ENCODE measurements at regions not wholly inside any gene's neighbourhood (a gene's known extent, or its start where the extent isn't known, plus 50 kb on each side); places are given as distances from the start of the nearest gene placed in this dataset.

DNA sequence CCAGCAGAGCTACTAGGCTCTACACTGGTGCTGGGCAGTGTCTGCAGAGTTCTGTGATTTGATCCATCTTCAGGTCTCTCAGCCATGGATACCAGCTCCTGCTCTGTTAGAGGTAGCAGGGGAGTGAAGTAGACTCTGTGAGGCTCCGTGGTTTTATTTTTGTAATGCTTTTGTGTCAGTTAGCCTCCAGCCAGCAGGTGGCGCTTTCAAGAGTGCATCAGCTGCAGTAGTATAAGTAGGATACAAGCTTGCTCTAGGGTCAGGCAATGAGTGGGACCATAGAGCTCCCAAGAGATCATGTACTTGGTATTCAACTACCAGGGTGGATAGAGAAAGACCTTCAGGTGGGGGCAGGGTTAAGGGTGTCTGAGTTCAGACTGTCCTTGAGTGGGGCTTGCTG lies 362.5 kb upstream of the TRAM1L1 start:
- intact Hi-C loops (cut with micrococcal nuclease): no loop called here
- peaks cover 49% of the 10 kb centered on the region for H3K9me3 ChIP-seq (replicated peaks)
- H3K4me1 ChIP-seq: no peaks in the 10 kb centered on the region
- no peak for DNase-seq
- TF ChIP-seq, protein P1, sequence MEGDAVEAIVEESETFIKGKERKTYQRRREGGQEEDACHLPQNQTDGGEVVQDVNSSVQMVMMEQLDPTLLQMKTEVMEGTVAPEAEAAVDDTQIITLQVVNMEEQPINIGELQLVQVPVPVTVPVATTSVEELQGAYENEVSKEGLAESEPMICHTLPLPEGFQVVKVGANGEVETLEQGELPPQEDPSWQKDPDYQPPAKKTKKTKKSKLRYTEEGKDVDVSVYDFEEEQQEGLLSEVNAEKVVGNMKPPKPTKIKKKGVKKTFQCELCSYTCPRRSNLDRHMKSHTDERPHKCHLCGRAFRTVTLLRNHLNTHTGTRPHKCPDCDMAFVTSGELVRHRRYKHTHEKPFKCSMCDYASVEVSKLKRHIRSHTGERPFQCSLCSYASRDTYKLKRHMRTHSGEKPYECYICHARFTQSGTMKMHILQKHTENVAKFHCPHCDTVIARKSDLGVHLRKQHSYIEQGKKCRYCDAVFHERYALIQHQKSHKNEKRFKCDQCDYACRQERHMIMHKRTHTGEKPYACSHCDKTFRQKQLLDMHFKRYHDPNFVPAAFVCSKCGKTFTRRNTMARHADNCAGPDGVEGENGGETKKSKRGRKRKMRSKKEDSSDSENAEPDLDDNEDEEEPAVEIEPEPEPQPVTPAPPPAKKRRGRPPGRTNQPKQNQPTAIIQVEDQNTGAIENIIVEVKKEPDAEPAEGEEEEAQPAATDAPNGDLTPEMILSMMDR (IDR thresholded peaks at IDR 0.05; ENCODE audit: borderline replicate concordance): no peak
- no peak overlapping the region for H3K27ac ChIP-seq (replicated peaks)
- H3K27me3 ChIP-seq (ENCODE audit: low read depth): no peaks in the 10 kb centered on the region
- H3K36me3 ChIP-seq: no peaks in the 10 kb centered on the region
- no peak overlapping the region for H3K4me3 ChIP-seq

DNA sequence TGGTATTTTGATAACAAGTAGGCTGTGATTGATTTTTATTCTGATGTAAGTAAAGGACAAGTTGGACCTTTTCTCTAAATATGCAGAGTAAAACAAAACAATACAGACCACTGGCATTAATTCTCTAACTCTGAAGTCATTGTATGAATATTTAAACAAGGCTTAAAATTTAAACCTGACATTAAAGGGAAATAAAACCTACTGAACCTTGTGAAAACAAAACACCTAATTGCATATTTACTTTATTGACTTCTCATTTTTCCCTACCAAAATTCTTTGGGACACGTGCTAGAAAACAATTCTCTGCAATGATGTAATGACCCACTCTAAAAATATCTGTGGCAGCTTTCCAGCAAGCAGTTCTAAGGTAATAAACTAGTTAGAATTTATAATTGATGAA lies 369.7 kb upstream of the TRAM1L1 start:
- DNase-seq: no peak
- Histone ChIP-seq H3K27me3 (ENCODE audit: low read depth) (no peaks in the 10 kb centered on the region), H3K9me3 (replicated peaks) (peaks cover 12% of the 10 kb centered on the region), H3K4me1 (no peaks in the 10 kb centered on the region), H3K36me3 (no peaks in the 10 kb centered on the region), H3K27ac (replicated peaks) (no peak overlapping the region), H3K4me3 (no peak overlapping the region)
- TF ChIP-seq, protein P1 (IDR thresholded peaks at IDR 0.05; ENCODE audit: borderline replicate concordance): no peak
- intact Hi-C loops (cut with micrococcal nuclease): no loop called here

DNA sequence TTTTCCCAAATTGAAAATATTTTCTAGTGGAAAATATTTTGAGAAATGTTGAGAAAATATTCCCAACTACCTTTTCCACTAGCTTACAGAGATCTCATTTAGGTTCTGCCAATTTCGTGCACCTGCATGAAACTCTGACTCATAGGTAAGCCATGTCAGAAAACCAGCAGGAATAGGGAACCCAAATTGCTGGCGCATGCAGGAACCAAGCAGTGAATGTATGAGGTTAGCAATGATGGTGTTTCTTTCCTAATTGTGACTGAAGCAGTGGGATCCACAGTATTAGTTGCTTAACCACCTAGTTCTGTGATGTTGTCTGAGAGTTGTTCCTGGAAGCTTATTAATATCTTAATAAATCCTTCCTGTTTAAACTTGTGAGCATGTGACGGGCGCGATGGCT lies 381.0 kb upstream of the TRAM1L1 start:
- intact Hi-C loops (cut with micrococcal nuclease): no loop called here
- H3K27ac ChIP-seq (replicated peaks): no peak overlapping the region
- no peak overlapping the region for H3K4me3 ChIP-seq
- no peak for DNase-seq
- H3K4me1 ChIP-seq: no peaks in the 10 kb centered on the region
- H3K27me3 ChIP-seq (ENCODE audit: low read depth): no peaks in the 10 kb centered on the region
- no peaks in the 10 kb centered on the region for H3K36me3 ChIP-seq
- TF ChIP-seq, protein P1 (IDR thresholded peaks at IDR 0.05; ENCODE audit: borderline replicate concordance): no peak
- H3K9me3 ChIP-seq (replicated peaks): peaks cover 18% of the 10 kb centered on the region

DNA sequence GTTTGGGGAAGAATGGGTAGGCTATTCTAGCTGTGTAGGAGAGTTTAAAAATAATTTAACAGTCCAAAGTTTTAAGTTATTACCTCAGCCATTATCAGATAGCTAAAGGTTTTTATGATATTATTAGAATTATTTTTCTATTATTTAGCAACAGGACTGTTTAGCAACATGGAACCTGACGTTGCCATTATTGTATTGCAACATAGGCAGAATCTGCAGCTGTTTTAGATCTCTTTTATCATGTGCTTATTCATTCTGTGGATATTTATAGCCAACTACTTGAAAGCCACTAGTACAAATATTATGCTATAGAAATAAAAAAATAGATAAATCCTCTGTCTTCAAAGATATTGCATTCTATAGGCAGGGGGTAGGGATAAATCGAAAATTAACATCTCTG lies 382.0 kb upstream of the TRAM1L1 start:
- DNase-seq: no peak
- Histone ChIP-seq H3K36me3 (no peaks in the 10 kb centered on the region), H3K4me1 (no peaks in the 10 kb centered on the region), H3K27ac (replicated peaks) (no peak overlapping the region), H3K4me3 (no peak overlapping the region), H3K9me3 (replicated peaks) (peaks cover 21% of the 10 kb centered on the region), H3K27me3 (ENCODE audit: low read depth) (no peaks in the 10 kb centered on the region)
- intact Hi-C loops (cut with micrococcal nuclease): no loop called here
- TF ChIP-seq, protein P1 (IDR thresholded peaks at IDR 0.05; ENCODE audit: borderline replicate concordance): no peak

DNA sequence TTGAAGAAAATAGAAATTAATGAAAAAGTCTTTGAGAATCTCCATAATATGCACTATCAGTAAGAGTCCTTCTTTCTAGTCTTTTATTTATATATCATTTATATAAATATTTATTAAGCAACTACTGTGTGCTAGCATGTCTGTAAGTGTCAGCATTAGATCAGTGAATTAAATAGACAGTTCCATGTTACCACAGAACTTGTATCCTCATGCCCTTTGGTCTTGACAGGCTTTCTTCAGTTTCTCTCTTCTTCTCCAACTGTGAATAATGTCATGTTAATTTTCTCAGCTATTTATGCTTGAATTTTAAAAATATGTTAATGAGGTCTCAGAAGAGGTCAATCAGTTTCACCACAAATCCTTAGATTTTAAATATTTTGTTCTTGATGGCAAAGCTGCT lies 389.6 kb upstream of the TRAM1L1 start:
- Histone ChIP-seq H3K27ac (replicated peaks) (no peak overlapping the region), H3K4me3 (no peak overlapping the region), H3K27me3 (ENCODE audit: low read depth) (no peaks in the 10 kb centered on the region), H3K36me3 (no peaks in the 10 kb centered on the region), H3K4me1 (no peaks in the 10 kb centered on the region), H3K9me3 (replicated peaks) (peaks cover 17% of the 10 kb centered on the region)
- intact Hi-C loops (cut with micrococcal nuclease): no loop called here
- TF ChIP-seq, protein P1 (IDR thresholded peaks at IDR 0.05; ENCODE audit: borderline replicate concordance): no peak
- no peak for DNase-seq

DNA sequence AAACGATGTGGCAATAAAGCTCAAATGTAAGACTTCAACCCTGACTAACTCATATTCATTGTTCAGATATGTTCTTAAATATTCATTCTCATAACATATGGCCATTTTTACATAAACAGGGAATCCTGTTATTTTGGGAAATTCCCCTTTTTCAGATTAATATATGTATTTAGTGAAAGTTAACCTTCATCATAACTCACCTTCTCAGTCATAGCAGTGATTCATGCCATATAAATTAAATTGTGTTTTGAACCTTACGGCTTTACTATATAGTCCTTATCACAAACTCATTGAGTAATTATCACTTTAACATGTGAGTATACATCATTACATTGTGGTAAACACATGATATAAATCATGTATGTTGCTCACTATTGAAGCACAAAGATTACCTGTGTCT lies 392.5 kb upstream of the TRAM1L1 start:
- Histone ChIP-seq H3K36me3 (no peaks in the 10 kb centered on the region), H3K27ac (replicated peaks) (no peak overlapping the region), H3K4me1 (no peaks in the 10 kb centered on the region), H3K27me3 (ENCODE audit: low read depth) (no peaks in the 10 kb centered on the region), H3K9me3 (replicated peaks) (no peaks in the 10 kb centered on the region), H3K4me3 (no peak overlapping the region)
- DNase-seq: no peak
- intact Hi-C loops (cut with micrococcal nuclease): no loop called here
- TF ChIP-seq, protein P1 (IDR thresholded peaks at IDR 0.05; ENCODE audit: borderline replicate concordance): no peak
